RPMI7951 (cell line): ENCODE measurements at regions not wholly inside any gene's neighbourhood (a gene's known extent, or its start where the extent isn't known, plus 50 kb on each side); places are given as distances from the start of the nearest gene placed in this dataset.

ENCODE experiments used
- DNase-seq: peaks from one replicate; pipeline ENCODE4 v3.0.0-alpha.2; 2012; ENCODE audit warnings: low read depth

GRCh38 chr1:181387702-181388101 lies 95.6 kb upstream of the CACNA1E start:
- no peak for DNase-seq

DNA sequence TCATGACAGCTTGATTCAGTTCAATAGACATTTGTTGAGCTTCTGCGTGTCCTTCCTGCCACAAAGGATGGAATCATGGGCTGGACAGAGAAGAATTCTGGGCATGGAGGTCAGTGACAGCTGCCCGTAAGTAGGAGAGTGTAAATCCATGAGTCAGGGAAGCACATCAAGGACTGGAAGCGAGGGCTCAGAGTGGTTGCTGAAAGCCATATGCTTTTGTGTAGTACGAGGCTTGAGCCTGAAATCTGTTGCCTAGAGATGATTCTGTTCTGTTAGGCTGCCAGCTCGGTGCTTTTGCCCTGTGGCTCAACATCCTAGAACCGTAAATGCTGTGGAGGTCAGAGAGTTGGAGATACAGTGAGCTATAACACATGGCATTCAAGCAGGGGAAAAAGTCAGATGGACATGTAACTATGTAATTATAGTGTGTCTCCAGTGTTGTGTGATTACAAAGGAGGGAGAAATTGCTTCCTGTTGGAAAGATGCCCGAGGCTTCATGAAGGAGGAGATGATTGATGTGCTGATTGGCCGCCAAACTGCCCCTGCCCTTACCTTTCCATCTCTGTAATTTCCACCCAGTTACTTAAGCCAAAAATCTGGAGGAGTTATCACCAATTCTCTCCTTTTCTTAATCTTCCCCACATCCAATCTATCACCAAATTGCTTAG lies 92.8 kb upstream of the CACNA1E start:
- no peak for DNase-seq

DNA sequence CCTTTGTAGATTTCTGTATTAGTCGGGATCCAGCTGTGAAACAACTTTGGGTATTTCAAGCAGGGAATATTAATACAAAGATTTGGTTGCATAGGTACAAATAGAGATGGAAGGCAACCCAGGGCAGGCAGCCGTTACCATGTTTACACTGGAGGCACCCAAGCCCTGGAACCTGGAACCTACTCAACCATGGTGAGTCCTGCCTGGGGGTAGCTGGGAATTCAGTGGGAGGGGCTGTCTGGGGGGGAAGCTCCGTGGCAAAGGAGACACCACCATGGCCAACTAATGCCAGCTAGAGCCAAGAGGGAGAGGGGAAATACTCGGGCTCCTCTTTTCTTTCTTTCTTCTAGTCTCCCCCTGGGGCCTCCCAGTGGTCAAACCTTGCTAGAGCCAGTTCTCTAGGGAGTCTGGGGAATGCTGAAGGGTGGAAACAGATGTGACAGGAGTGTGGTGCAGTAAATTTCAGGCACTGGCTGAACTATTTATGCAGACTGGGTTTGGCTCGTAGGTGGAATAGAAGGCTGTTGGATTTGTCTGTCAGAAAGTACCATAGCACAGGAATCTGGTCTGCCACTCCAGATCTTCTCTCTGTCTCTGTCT lies 91.9 kb upstream of the CACNA1E start:
- no peak for DNase-seq

GRCh38 chr1:181392133-181392532 lies 91.2 kb upstream of the CACNA1E start:
- no peak for DNase-seq

DNA sequence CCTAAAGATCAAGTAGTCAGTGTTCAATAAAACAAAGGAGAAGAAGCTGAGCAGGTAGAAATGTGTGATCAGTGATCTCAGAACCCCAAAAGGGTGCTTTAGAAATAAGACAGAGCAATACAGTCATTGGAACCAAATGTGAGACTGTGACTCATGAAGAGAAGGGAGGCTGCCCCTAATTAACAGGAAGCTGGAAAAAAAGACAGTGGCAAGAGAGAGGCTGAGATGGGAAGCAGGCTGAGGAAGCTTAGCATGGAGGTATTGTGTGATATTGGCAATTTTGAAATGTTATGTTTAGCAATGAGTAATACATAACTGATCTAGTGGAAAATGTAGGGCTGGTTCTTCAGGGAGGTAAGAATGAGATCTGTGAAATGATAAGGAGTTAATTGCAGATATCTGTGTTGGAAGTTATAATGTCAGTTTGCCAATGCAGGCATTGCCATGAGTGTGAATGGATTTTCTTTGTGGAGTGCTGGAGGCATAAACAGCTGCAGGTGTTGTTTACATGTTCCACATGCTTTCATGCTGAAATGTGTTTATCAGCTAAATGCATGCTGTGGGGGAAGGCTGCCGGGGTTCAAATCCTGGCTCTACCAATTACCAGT lies 90.6 kb upstream of the CACNA1E start:
- DNase-seq, result no peak

DNA sequence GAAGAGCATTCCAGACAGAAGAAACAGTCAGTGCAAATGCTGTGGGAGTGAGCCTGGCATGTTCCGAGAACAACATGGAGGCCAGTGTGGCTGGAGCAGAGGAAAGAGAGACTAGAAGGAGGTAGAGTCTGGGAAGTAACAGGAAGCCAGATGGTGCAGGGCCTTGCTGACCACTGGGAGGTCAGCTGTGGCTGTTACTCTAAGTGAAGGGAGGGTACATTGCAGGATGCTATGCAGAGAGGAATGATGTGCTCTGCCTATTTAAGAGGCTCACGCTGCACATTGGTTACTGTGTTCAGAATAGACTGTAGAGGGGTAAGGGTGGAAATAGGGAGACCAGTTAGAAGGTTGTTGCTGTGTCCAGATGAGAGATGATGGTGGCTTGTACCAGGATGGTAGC lies 88.6 kb upstream of the CACNA1E start:
- no peak for DNase-seq

GRCh38 chr1:181396171-181396670 lies 87.1 kb upstream of the CACNA1E start:
- no peak for DNase-seq

DNA sequence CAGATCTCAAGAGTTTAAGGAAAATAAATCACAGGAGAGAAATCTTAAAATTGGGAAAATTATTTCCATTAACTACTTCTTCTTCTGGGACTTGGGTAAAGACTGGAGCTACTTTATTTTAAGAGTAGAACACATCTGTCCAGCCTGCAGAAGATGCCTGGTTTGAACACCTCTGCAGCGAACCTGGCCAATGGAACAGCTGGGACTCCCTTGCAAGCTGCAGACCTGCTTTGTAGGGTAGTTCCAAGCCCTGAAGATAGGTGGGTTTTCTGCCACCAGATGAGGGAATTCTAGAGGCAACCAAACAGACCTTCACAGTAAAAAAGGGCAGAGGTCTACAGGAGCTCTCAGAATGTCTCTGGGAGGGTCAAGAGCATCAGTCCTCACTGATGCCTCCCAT lies 86.5 kb upstream of the CACNA1E start:
- DNase-seq, result no peak

GRCh38 chr1:181397845-181398244 lies 85.5 kb upstream of the CACNA1E start:
- no peak for DNase-seq

DNA sequence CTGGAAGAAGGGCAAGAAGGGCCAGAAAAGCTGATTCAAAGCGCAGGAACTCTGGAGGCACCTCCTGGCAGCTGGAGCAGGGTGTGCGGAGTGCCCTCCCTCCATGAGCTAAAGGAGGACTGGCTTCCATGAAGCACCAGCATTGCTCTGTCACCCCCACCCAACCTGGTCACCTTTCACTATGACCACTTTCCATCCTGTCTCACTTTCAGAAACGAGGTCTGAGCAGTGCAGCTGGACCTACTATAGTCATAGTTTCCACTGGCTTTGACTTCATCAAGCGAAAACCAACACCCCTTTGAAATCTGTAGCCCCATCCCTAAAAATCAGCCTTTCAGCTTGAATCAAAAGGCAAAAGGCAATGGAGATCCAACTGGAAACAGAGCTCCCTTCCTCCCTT lies 84.8 kb upstream of the CACNA1E start:
- DNase-seq, result no peak

DNA sequence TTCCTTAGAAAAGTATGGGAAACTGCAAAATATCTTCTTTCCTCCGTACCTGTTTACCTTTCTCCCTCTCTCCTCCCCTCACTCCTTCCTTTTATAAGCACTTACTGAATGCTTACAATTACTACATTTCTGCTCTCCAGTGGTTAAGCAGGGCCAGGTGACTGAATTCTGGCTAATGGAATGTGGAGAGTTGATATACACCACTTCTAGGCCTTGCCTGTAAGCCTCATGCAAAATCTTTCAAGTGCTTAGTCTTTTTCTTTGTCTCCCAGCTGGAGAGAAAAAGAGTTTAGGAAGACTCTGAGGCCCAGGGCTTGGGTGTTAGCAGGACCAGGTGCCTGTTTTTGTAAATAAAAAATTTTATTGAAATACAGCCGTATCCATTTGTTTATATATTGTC lies 77.7 kb upstream of the CACNA1E start:
- no peak for DNase-seq

DNA sequence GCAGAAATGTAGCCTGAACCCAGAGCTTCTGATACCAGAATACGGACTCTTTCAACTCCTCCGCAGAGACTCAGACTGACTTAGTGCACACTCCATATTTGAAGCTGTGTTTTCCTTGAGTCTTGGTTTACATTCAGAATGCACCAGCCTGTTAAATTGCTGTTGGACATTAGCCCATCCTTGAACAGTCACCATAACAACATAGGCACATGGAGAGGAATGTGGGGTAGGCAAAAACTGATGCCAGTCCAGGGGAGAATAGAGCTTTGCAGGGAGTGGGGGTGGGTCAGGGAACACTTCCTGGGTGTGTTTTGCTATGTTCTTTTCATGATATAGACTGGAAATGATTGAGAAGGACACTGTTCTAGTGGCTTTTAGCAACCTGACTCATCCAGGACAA lies 76.3 kb upstream of the CACNA1E start:
- DNase-seq, result no peak

DNA sequence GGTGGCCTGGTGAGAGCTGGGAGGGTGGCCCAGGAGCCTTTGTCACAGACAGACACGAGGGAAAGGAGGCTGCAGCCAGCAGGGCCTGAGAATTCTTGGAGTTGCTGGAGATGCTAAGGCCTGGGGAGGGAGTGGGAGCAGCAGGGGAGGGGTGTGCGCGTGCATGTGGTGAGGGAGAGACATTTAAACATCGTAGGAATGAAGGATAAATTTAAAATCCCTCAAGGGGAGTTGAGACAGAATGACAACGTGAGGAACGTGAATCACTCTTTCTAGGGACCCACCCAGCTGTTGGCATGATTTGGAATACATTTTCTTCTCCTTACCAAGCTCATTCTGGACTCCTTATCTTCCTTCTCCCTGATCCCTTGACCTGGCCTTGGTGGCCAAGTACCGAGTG lies 73.3 kb upstream of the CACNA1E start:
- no peak for DNase-seq

DNA sequence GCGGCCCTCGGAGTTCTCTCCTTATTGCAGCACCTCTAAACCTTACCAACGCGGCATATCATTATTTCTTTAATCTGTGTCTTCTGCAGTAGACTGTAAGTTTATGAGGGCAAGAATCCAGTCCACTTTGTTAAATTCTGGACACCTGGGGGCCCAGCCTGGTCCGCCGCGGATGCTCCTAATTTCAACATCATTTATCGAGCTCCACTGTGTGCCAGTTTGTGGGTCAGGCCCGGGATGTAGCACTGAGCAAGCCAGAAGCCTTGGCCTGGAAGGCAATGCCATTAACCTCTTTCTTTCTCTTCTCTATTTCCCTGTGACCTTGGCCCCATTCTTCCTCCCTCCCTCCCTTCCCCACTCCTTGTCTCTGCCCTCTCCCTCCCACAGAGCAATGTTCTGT lies 70.6 kb upstream of the CACNA1E start:
- no peak for DNase-seq

DNA sequence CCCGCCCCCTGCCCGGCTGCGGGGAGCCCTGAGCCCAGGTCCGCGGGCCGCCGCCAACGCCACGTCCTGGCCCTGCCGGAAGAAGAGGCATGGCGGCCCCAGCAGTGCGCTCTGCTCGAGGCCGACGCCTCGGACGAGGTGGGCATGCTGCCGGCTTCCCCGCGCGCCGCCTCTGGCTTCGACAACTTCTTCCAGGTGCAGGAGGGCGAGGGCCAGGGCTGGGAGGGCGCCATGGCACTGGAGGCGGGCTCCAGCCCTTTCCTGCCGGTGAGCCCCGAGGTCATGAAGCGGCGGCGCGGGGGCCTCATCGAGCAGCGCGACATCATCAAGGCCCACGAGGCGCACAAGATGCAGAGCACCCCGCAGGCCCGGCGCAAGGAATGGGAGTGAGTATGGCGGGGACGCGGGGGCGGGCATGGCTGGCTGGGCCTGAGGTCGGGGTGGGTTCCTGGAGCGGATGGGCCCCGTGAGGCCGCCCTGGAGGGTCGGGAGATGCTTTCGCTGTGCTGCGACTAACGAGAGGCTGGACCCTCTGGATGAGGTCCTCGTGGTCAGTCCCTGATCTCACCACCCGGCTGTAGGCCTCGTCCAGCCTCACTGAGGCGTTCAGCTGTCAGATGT lies 70.0 kb upstream of the CACNA1E start:
- no peak for DNase-seq

GRCh38 chr1:181413836-181414235 lies 69.5 kb upstream of the CACNA1E start:
- DNase-seq, result no peak

- no peak for DNase-seq
These were observed 67.0 kb upstream of the CACNA1E start for GRCh38 chr1:181416268-181416860.

DNA sequence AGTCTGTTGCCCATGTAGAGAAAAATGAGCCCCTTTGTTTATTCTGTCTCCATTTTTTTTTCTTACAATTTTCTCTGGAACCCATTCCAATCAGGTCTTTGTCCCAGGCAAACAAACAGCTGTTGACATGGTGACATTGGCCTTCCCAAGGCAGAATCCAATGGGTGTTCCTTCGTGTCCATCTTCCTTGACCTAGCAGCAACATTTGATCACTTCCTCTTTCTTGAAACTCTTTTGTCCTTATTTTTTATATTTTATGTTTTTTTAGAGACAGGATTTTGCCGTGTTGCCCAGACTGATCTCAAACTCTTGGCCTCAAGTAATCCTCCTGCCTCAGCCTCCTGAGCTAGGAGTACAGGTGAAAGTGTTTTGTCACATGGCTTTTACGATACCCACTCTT lies 65.4 kb upstream of the CACNA1E start:
- no peak for DNase-seq

GRCh38 chr1:181423301-181423918 lies 59.9 kb upstream of the CACNA1E start:
- peak; percentile 28 for DNase-seq

DNA sequence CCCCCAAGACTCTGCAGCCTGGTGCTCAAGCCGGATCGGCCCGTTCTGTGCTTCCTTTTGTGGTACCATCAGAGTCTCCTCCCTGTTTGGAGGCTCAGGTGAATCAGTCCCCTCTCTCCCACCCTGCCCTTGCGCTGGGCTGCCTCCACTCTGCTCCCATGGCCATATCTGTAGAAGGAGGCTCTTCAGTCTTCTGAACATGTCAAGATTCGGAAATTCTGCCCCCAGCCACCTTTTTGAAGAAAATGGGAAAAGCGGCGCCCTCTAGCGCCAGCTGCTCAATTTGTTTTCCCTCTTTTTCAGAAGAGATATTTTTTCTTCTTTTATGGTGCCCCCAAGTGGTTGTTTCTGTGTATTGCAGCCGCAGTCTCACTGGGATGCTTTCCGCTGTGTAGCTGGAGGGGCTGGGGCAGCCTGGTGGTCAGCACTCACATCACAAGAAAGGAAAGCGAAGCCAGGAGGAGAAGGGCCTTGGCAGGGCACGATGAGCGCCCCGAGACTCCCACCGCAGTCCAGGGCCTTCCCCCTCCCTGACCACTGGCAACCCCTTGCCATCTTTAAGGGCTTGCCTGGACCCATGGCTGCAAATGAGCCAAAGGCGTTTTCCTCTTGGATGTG lies 58.4 kb upstream of the CACNA1E start:
- DNase-seq, result peak; percentile 56

DNA sequence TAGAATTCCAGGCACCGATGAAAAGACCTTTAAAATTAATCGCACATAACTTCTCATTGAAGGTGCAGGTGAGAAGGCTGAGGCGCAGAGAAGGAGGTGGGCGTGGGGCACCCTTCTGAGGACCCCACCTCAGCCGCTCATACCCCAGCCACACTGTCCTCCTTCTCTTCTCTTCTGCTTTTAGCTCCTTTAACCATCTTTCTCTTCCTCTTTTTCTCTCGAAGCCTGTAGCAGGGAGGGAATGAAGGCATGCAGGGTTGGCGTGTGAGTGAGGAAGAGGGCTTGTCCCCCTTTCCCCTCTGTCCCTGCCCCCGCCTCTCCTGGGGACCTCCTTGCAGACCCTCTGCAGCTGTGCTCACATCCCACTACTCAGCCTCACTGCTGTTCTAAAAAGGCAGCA lies 57.8 kb upstream of the CACNA1E start:
- no peak for DNase-seq

- DNase-seq, result no peak
These were observed 53.9 kb upstream of the CACNA1E start for GRCh38 chr1:181429462-181429861.
